ENCODE measurements at regions not wholly inside any gene's neighbourhood (a gene's known extent, or its start where the extent isn't known, plus 50 kb on each side); places are given as distances from the start of the nearest gene placed in this dataset.

DNA sequence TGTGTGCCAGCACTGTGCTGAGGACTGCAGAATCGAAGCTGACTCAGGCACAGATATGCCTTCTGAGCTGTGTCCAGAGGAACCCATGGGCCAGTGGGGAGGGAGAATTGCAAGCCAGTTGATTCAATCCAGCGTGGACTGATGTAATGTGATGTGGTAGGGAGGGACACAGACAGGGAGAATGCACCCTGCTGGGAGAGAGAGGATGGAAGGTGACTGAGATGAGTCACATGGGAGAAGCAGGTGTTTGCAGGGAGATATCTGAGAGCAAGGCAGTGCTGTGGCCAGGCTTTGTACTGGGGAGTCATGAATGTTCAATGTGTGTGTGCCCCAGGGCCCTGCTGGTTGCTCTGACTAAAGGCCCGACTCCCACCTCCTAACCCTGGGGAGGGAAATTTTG, 75.7 kb downstream of the IRX1 start:
- TF ChIP-seq, protein P1, sequence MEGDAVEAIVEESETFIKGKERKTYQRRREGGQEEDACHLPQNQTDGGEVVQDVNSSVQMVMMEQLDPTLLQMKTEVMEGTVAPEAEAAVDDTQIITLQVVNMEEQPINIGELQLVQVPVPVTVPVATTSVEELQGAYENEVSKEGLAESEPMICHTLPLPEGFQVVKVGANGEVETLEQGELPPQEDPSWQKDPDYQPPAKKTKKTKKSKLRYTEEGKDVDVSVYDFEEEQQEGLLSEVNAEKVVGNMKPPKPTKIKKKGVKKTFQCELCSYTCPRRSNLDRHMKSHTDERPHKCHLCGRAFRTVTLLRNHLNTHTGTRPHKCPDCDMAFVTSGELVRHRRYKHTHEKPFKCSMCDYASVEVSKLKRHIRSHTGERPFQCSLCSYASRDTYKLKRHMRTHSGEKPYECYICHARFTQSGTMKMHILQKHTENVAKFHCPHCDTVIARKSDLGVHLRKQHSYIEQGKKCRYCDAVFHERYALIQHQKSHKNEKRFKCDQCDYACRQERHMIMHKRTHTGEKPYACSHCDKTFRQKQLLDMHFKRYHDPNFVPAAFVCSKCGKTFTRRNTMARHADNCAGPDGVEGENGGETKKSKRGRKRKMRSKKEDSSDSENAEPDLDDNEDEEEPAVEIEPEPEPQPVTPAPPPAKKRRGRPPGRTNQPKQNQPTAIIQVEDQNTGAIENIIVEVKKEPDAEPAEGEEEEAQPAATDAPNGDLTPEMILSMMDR (IDR thresholded peaks at IDR 0.05), result no peak
- TF ChIP-seq POLR2AphosphoS5 (IDR thresholded peaks at IDR 0.05; ENCODE audit: insufficient read depth in 1 of 2, low read depth in 1 of 2) (no peak), POLR2A (IDR thresholded peaks at IDR 0.05) (no peak)
